Heart left ventricle (tissue), 13 donors: ENCODE measurements at regions not wholly inside any gene's neighbourhood (a gene's known extent, or its start where the extent isn't known, plus 50 kb on each side); places are given as distances from the start of the nearest gene placed in this dataset.

Experiments used
- POLR2A ChIP-seq, 2 donors: fragments of 450-650 bp; IDR thresholded peaks; one replicate each; pipeline ENCODE4 v1.6.1; 2017; ENCODE audit warnings: antibody characterized with exemption in 2 of 2, mild to moderate bottlenecking in 2 of 2, moderate library complexity in 2 of 2
- TF ChIP-seq, protein P1 (sequence below), 12 donors: fragments of 200-600 bp; sonication (generic) in 4 of 12; IDR thresholded peaks; one replicate each; pipeline versions ENCODE4 v1.5.0 to v1.8.0; 2018 to 2022; ENCODE audit warnings: antibody characterized with exemption in 12 of 12, mild to moderate bottlenecking in 5 of 12
- donor health status: ischemic (EF 13 %, LVEDD 7.1; RV severe dilation, severe dysfunction).
- donor health status: DM: no; HTN: yes; CAD: no.
- donor health status: DM: no; HTN: no; CAD: no.
- donor health status: ischemic (EF 25% LVEDD 6.9; RV normal size, moderate dysfunction).
- donor health status: ischemic (EF 25% LVEDD 5.7; RV mildly dilated, moderate dysfunction).
- donor health status: ischemic (EF 35%, LVEDD 5.7; RV mildly dilated, moderate dysfunction).
- donor health status: nonischemic (EF 11% LVEDD 7.7; RV severe dilation, severe dysfunction).
- donor health status: DM: yes; HTN: yes; CAD: no.
- donor health status: PGD.
- donor health status: ischemic (EF 29% LVEDD 5.4; RV normal size, mild dysfunction).
- donor health status: nonischemic (EF 23%, LVEDD 6.1; RV moderate dilation, normal function).

DNA sequence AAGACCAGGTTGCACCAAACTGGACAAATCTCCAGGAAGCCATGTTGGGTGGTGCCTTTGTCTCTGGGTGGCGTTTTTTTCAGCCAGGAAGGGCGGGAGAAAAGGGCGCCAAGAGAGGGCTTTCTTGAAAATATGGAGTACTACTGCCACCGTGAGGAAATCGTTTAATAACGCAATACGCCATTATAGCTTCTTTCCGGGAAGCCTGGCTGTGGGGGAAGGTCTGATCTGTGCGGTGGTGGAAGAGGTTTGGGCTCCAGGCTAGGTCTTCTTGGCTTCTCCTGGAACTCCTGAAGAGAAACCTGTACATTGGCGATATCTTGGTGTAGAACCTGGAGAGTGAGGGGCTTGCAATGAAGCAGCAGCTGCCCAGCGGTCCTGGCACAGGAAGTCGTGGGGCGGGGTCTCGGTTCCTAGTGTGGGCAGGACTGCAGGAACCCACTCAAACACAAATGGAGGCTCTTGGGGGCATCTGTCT is 202.7 kb downstream of the OR13H1 start:
- TF ChIP-seq POLR2A (IDR thresholded peaks at IDR 0.05) = no peak
- TF ChIP-seq, protein P1, sequence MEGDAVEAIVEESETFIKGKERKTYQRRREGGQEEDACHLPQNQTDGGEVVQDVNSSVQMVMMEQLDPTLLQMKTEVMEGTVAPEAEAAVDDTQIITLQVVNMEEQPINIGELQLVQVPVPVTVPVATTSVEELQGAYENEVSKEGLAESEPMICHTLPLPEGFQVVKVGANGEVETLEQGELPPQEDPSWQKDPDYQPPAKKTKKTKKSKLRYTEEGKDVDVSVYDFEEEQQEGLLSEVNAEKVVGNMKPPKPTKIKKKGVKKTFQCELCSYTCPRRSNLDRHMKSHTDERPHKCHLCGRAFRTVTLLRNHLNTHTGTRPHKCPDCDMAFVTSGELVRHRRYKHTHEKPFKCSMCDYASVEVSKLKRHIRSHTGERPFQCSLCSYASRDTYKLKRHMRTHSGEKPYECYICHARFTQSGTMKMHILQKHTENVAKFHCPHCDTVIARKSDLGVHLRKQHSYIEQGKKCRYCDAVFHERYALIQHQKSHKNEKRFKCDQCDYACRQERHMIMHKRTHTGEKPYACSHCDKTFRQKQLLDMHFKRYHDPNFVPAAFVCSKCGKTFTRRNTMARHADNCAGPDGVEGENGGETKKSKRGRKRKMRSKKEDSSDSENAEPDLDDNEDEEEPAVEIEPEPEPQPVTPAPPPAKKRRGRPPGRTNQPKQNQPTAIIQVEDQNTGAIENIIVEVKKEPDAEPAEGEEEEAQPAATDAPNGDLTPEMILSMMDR (IDR thresholded peaks at IDR 0.05) = peak in 4 of 12 donors; percentile 8 to 58 (median 38)
